Lung (tissue), 11 donors: ENCODE measurements at regions not wholly inside any gene's neighbourhood (a gene's known extent, or its start where the extent isn't known, plus 50 kb on each side); places are given as distances from the start of the nearest gene placed in this dataset.
"Not testable (repeated sequence)": the region's sequence is repeated elsewhere in the genome, so short reads cannot be mapped to it uniquely, and the experiment has no call there.

Experiments
- ATAC-seq: fragments of 200-7000 bp; cut with Tn5 transposase; one replicate; pipeline ENCODE4 v1.9.1; 2020; ENCODE audit warnings: moderate number of reproducible peaks; ENCODE audit not compliant: insufficient read depth, low FRiP score
- DNase-seq, 3 donors: peaks; one replicate each; pipeline ENCODE4 v3.0.0-alpha.2; 2013 to 2017
- H3K27ac ChIP-seq, 2 donors: one replicate each; pipeline ENCODE4 v1.5.1; 2013; ENCODE audit warnings: mild to moderate bottlenecking in 2 of 2, moderate library complexity in 2 of 2, control low read depth in 1 of 2, inconsistent platforms in 1 of 2, low read depth in 1 of 2, low read length in 1 of 2
- H3K27me3 ChIP-seq, 3 donors: one replicate each; pipeline ENCODE4 v1.5.1; 2013; ENCODE audit warnings: low read length in 2 of 3; ENCODE audit not compliant: control insufficient read depth in 3 of 3, insufficient read depth in 3 of 3
- H3K36me3 ChIP-seq, 4 donors: one replicate each; pipeline ENCODE4 v1.5.1; 2013; ENCODE audit warnings: low read length in 4 of 4, mild to moderate bottlenecking in 1 of 4, moderate library complexity in 1 of 4; ENCODE audit not compliant: control insufficient read depth in 4 of 4, insufficient read depth in 4 of 4
- H3K4me1 ChIP-seq, 5 donors: one replicate each; pipeline ENCODE4 v1.5.1; 2013; ENCODE audit warnings: low read length in 5 of 5, mild to moderate bottlenecking in 2 of 5, moderate library complexity in 1 of 5; ENCODE audit not compliant: control insufficient read depth in 5 of 5, insufficient read depth in 5 of 5
- H3K4me3 ChIP-seq: one replicate; pipeline ENCODE4 v1.5.1; 2013; ENCODE audit warnings: mild to moderate bottlenecking, control low read depth, moderate library complexity
- H3K9ac ChIP-seq, 2 donors: one replicate each; pipeline ENCODE4 v1.5.1; 2013; ENCODE audit warnings: low read length in 2 of 2, control low read depth in 1 of 2; ENCODE audit not compliant: insufficient read depth in 1 of 2
- H3K9me3 ChIP-seq, 4 donors: one replicate each; pipeline ENCODE4 v1.5.1; 2013; ENCODE audit warnings: low read length in 3 of 4, mild to moderate bottlenecking in 1 of 4, moderate library complexity in 1 of 4; ENCODE audit not compliant: control insufficient read depth in 4 of 4, insufficient read depth in 3 of 4
- WGBS, 2 donors: extraction: QIAGEN DNeasy Blood & Tissue Kit; methylation state at CpG; one replicate each; pipeline ENCODE4 v1.1.7; 2013; 5-methylcytosine and 5-hydroxymethylcytosine counted together
- TF ChIP-seq, protein P1 (sequence below): IDR thresholded peaks from 2 replicates; pipeline ENCODE4 v1.5.1; 2012; ENCODE audit warnings: mild to moderate bottlenecking; ENCODE audit errors: control extremely low read depth, extremely low read depth
- donor health status: control.
- donor health status: control.
- donor health status: Bipolar disorder and iron deficiency.
- donor health status: healthy.
- donor health status: DM: yes; HTN: yes; CAD: no.

GRCh38 chr2:53210538-53210937 lies 557.1 kb upstream of the CHAC2 start:
- Histone ChIP-seq H3K9me3 (no peaks in the 10 kb centered on the region), H3K4me3 (no peak overlapping the region), H3K4me1 (peaks cover 0 to 41% (median 15%) of the 10 kb centered on the region in 5 donors), H3K27me3 (no peaks in the 10 kb centered on the region), H3K9ac (no peak overlapping the region), H3K36me3 (no peaks in the 10 kb centered on the region), H3K27ac (no peak overlapping the region)
- DNase-seq (peak in 1 of 3 donors; percentile 35), ATAC-seq (no peak)
- TF ChIP-seq, protein P1, sequence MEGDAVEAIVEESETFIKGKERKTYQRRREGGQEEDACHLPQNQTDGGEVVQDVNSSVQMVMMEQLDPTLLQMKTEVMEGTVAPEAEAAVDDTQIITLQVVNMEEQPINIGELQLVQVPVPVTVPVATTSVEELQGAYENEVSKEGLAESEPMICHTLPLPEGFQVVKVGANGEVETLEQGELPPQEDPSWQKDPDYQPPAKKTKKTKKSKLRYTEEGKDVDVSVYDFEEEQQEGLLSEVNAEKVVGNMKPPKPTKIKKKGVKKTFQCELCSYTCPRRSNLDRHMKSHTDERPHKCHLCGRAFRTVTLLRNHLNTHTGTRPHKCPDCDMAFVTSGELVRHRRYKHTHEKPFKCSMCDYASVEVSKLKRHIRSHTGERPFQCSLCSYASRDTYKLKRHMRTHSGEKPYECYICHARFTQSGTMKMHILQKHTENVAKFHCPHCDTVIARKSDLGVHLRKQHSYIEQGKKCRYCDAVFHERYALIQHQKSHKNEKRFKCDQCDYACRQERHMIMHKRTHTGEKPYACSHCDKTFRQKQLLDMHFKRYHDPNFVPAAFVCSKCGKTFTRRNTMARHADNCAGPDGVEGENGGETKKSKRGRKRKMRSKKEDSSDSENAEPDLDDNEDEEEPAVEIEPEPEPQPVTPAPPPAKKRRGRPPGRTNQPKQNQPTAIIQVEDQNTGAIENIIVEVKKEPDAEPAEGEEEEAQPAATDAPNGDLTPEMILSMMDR, result no peak
- 41 to 45% methylated on average over 3 of the region's 3 CpGs for WGBS, 2 donors

GRCh38 chr2:53209679-53210458 lies 557.7 kb upstream of the CHAC2 start:
- ATAC-seq (no peak), DNase-seq (peak in 1 of 3 donors; percentile 21)
- no peaks in the 10 kb centered on the region for H3K9me3 ChIP-seq
- no peaks in the 10 kb centered on the region for H3K36me3 ChIP-seq
- no peak overlapping the region for H3K4me3 ChIP-seq
- TF ChIP-seq, protein P1, result no peak
- H3K27me3 ChIP-seq, result no peaks in the 10 kb centered on the region
- no peak overlapping the region for H3K9ac ChIP-seq
- 57 to 64% methylated on average over 5 of the region's 5 CpGs for WGBS, 2 donors
- peaks cover 0 to 41% (median 15%) of the 10 kb centered on the region in 5 donors for H3K4me1 ChIP-seq
- H3K27ac ChIP-seq, result no peak overlapping the region

DNA sequence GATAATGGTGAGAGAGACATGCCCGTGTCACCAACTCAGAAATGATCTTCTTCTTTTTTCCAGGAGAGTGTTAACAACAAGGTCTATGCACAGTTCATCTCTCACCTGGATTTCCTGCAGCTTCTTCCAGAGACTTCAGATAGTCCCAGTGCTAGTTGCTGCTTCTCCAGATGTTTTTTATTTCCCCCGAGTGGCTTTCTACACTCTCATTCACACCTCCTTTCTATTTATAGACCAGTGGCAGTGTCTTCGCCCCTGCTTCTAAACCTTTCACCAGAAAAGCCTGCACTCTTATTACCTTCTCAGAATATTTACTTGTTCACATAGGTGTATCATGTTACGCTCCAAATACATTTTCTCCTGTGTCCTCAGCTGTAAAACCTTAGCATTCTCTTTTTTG lies 558.8 kb upstream of the CHAC2 start:
- Histone ChIP-seq H3K9ac (peak overlapping the region in 1 of 2 donors; percentile 6), H3K4me3 (no peak overlapping the region), H3K27me3 (no peaks in the 10 kb centered on the region), H3K4me1 (peaks cover 0 to 41% (median 15%) of the 10 kb centered on the region in 5 donors), H3K9me3 (no peaks in the 10 kb centered on the region), H3K36me3 (no peaks in the 10 kb centered on the region), H3K27ac (no peak overlapping the region)
- TF ChIP-seq, protein P1, result no peak
- 57 to 74% methylated on average over 4 of the region's 4 CpGs for WGBS, 2 donors
- ATAC-seq (no peak), DNase-seq (no peak)

GRCh38 chr2:53206226-53206625 lies 561.4 kb upstream of the CHAC2 start:
- DNase-seq, H3K9me3 ChIP-seq, ATAC-seq, H3K27me3 ChIP-seq, H3K36me3 ChIP-seq, H3K4me3 ChIP-seq, H3K9ac ChIP-seq, H3K27ac ChIP-seq: not testable (repeated sequence)
- H3K4me1 ChIP-seq, result peaks cover 0 to 37% (median 17%) of the 10 kb centered on the region in 5 donors
- WGBS, 2 donors, result 51 to 52% methylated on average over 1 of the region's 1 CpG
